HG02870 (cell line): ENCODE measurements at regions not wholly inside any gene's neighbourhood (a gene's known extent, or its start where the extent isn't known, plus 50 kb on each side); places are given as distances from the start of the nearest gene placed in this dataset.
"Not testable (repeated sequence)": the region's sequence is repeated elsewhere in the genome, so short reads cannot be mapped to it uniquely, and the experiment has no call there.

Source experiments
- ATAC-seq: cut with Tn5 transposase; IDR thresholded peaks from one replicate; pipeline ENCODE4 v1.9.1; 2021; ENCODE audit warnings: mild to moderate bottlenecking, moderate library complexity; ENCODE audit not compliant: unreplicated experiment

GRCh38 chr9:7626571-7627029 lies 173.0 kb downstream of the DMAC1 start:
- ATAC-seq, result not testable (repeated sequence)

- ATAC-seq, result no peak
Observed at GRCh38 chr9:7622481-7622880, 177.1 kb downstream of the DMAC1 start.

- no peak for ATAC-seq
Observed at GRCh38 chr9:7615344-7615743, 184.2 kb downstream of the DMAC1 start.

GRCh38 chr9:7613931-7614330 lies 185.6 kb downstream of the DMAC1 start:
- ATAC-seq, result no peak

GRCh38 chr9:7608261-7608660 lies 191.3 kb downstream of the DMAC1 start:
- ATAC-seq, result no peak

GRCh38 chr9:7607421-7607820 lies 192.2 kb downstream of the DMAC1 start:
- no peak for ATAC-seq

GRCh38 chr9:7606591-7606990 lies 193.0 kb downstream of the DMAC1 start:
- no peak for ATAC-seq

- ATAC-seq, result no peak
Observed at GRCh38 chr9:7601739-7602138, 197.8 kb downstream of the DMAC1 start.

- no peak for ATAC-seq
Observed at GRCh38 chr9:7597716-7598115, 201.9 kb downstream of the DMAC1 start.

GRCh38 chr9:7592321-7593316 lies 207.0 kb downstream of the DMAC1 start:
- ATAC-seq, result no peak

GRCh38 chr9:7591501-7591900 lies 208.1 kb downstream of the DMAC1 start:
- no peak for ATAC-seq

- ATAC-seq, result no peak
Observed at GRCh38 chr9:7580568-7580967, 219.0 kb downstream of the DMAC1 start.

GRCh38 chr9:7579351-7579750 lies 220.2 kb downstream of the DMAC1 start:
- no peak for ATAC-seq

GRCh38 chr9:7578951-7579350 lies 220.6 kb downstream of the DMAC1 start:
- no peak for ATAC-seq

GRCh38 chr9:7570107-7570720 lies 229.4 kb downstream of the DMAC1 start:
- ATAC-seq, result peak; percentile 97

GRCh38 chr9:7567687-7568086 lies 231.9 kb downstream of the DMAC1 start:
- no peak for ATAC-seq

- ATAC-seq, result no peak
Observed at GRCh38 chr9:7561527-7562080, 238.0 kb downstream of the DMAC1 start.

GRCh38 chr9:7560669-7561305 lies 238.8 kb downstream of the DMAC1 start:
- no peak for ATAC-seq

GRCh38 chr9:7554699-7555098 lies 244.9 kb downstream of the DMAC1 start:
- no peak for ATAC-seq

GRCh38 chr9:7552706-7553105 lies 246.9 kb downstream of the DMAC1 start:
- ATAC-seq, result not testable (repeated sequence)

GRCh38 chr9:7549249-7549648 lies 250.3 kb downstream of the DMAC1 start:
- no peak for ATAC-seq
